Lung (tissue), 11 donors: ENCODE measurements at regions not wholly inside any gene's neighbourhood (a gene's known extent, or its start where the extent isn't known, plus 50 kb on each side); places are given as distances from the start of the nearest gene placed in this dataset.
A peak's percentile ranks its signal among the peaks of the same experiment; 100 is the strongest.

Source experiments
- ATAC-seq: fragments of 200-7000 bp; cut with Tn5 transposase; one replicate; pipeline ENCODE4 v1.9.1; 2020; ENCODE audit warnings: moderate number of reproducible peaks; ENCODE audit not compliant: insufficient read depth, low FRiP score
- DNase-seq, 3 donors: peaks; one replicate each; pipeline ENCODE4 v3.0.0-alpha.2; 2013 to 2017
- H3K27ac ChIP-seq, 2 donors: one replicate each; pipeline ENCODE4 v1.5.1; 2013; ENCODE audit warnings: mild to moderate bottlenecking in 2 of 2, moderate library complexity in 2 of 2, control low read depth in 1 of 2, inconsistent platforms in 1 of 2, low read depth in 1 of 2, low read length in 1 of 2
- H3K27me3 ChIP-seq, 3 donors: one replicate each; pipeline ENCODE4 v1.5.1; 2013; ENCODE audit warnings: low read length in 2 of 3; ENCODE audit not compliant: control insufficient read depth in 3 of 3, insufficient read depth in 3 of 3
- H3K36me3 ChIP-seq, 4 donors: one replicate each; pipeline ENCODE4 v1.5.1; 2013; ENCODE audit warnings: low read length in 4 of 4, mild to moderate bottlenecking in 1 of 4, moderate library complexity in 1 of 4; ENCODE audit not compliant: control insufficient read depth in 4 of 4, insufficient read depth in 4 of 4
- H3K4me1 ChIP-seq, 5 donors: one replicate each; pipeline ENCODE4 v1.5.1; 2013; ENCODE audit warnings: low read length in 5 of 5, mild to moderate bottlenecking in 2 of 5, moderate library complexity in 1 of 5; ENCODE audit not compliant: control insufficient read depth in 5 of 5, insufficient read depth in 5 of 5
- H3K4me3 ChIP-seq: one replicate; pipeline ENCODE4 v1.5.1; 2013; ENCODE audit warnings: mild to moderate bottlenecking, control low read depth, moderate library complexity
- H3K9ac ChIP-seq, 2 donors: one replicate each; pipeline ENCODE4 v1.5.1; 2013; ENCODE audit warnings: low read length in 2 of 2, control low read depth in 1 of 2; ENCODE audit not compliant: insufficient read depth in 1 of 2
- H3K9me3 ChIP-seq, 4 donors: one replicate each; pipeline ENCODE4 v1.5.1; 2013; ENCODE audit warnings: low read length in 3 of 4, mild to moderate bottlenecking in 1 of 4, moderate library complexity in 1 of 4; ENCODE audit not compliant: control insufficient read depth in 4 of 4, insufficient read depth in 3 of 4
- CTCF ChIP-seq: IDR thresholded peaks from 2 replicates; pipeline ENCODE4 v1.5.1; 2012; ENCODE audit warnings: mild to moderate bottlenecking; ENCODE audit errors: control extremely low read depth, extremely low read depth
- WGBS, 2 donors: extraction: QIAGEN DNeasy Blood & Tissue Kit; methylation state at CpG; one replicate each; pipeline ENCODE4 v1.1.7; 2013; 5-methylcytosine and 5-hydroxymethylcytosine counted together
- donor health status: control.
- donor health status: control.
- donor health status: Bipolar disorder and iron deficiency.
- donor health status: healthy.
- donor health status: DM: yes; HTN: yes; CAD: no.

GRCh38 chr20:46809706-46810360 lies 84.8 kb upstream of the EYA2 start:
- H3K36me3 ChIP-seq = no peaks in the 10 kb centered on the region
- peaks cover 8 to 12% (median 8%) of the 10 kb centered on the region in 3 donors for H3K27me3 ChIP-seq
- H3K4me1 ChIP-seq = no peaks in the 10 kb centered on the region
- ATAC-seq (no peak), DNase-seq (no peak)
- no peak for TF ChIP-seq CTCF
- 90 to 91% methylated on average over 12 of the region's 12 CpGs for WGBS, 2 donors
- no peak overlapping the region for H3K4me3 ChIP-seq
- no peak overlapping the region for H3K27ac ChIP-seq
- no peaks in the 10 kb centered on the region for H3K9me3 ChIP-seq
- no peak overlapping the region for H3K9ac ChIP-seq

- no peak for ATAC-seq
- H3K4me3 ChIP-seq = no peak overlapping the region
- 53 to 54% methylated on average over 20 of the region's 20 CpGs for WGBS, 2 donors
These were observed 84.0 kb upstream of the EYA2 start for GRCh38 chr20:46810448-46811223.

GRCh38 chr20:46811224-46812084 lies 83.2 kb upstream of the EYA2 start:
- no peaks in the 10 kb centered on the region for H3K36me3 ChIP-seq
- no peak overlapping the region for H3K27ac ChIP-seq
- H3K27me3 ChIP-seq = peaks cover 8 to 12% (median 8%) of the 10 kb centered on the region in 3 donors
- peaks cover 0 to 5% (median 0%) of the 10 kb centered on the region in 4 donors for H3K9me3 ChIP-seq
- H3K4me1 ChIP-seq = no peaks in the 10 kb centered on the region
- 10 to 12% methylated on average over 43 to 54 of the region's 54 CpGs for WGBS, 2 donors
- no peak for ATAC-seq
- DNase-seq = no peak
- no peak for TF ChIP-seq CTCF
- no peak overlapping the region for H3K9ac ChIP-seq
- H3K4me3 ChIP-seq = no peak overlapping the region

More at GRCh38 chr20:46810448-46811223, 84.0 kb upstream of the EYA2 start:
- Histone ChIP-seq H3K27me3 (peaks cover 8 to 12% (median 8%) of the 10 kb centered on the region in 3 donors), H3K4me1 (no peaks in the 10 kb centered on the region), H3K9me3 (no peaks in the 10 kb centered on the region), H3K27ac (no peak overlapping the region), H3K9ac (no peak overlapping the region), H3K36me3 (no peaks in the 10 kb centered on the region)
- no peak for TF ChIP-seq CTCF
- DNase-seq = peak in 1 of 3 donors; percentile 31
